Osteoblast (primary cell): ENCODE measurements at regions not wholly inside any gene's neighbourhood (a gene's known extent, or its start where the extent isn't known, plus 50 kb on each side); places are given as distances from the start of the nearest gene placed in this dataset.
A peak's percentile ranks its signal among the peaks of the same experiment; 100 is the strongest.

Source experiments
- DNase-seq: peaks from one replicate; pipeline ENCODE4 v3.0.0; 2011; ENCODE audit warnings: low spot score, mixed read lengths; ENCODE audit not compliant: insufficient read length; ENCODE audit errors: missing footprints
- H2AFZ ChIP-seq: 2 replicates; pipeline ENCODE4 v1.6.0; 2011; ENCODE audit warnings: mild to moderate bottlenecking, low read length
- H3K27ac ChIP-seq: 2 replicates; pipeline ENCODE4 v1.5.1; 2011; ENCODE audit warnings: mild to moderate bottlenecking, low read depth, low read length, moderate library complexity
- H3K27me3 ChIP-seq: 2 replicates; pipeline ENCODE4 v1.6.0; 2012; ENCODE audit warnings: mild to moderate bottlenecking, control low read depth, inconsistent platforms, low read length, moderate library complexity; ENCODE audit not compliant: insufficient read depth
- H3K36me3 ChIP-seq: 2 replicates; pipeline ENCODE4 v1.5.1; 2011; ENCODE audit warnings: mild to moderate bottlenecking, low read length, control low read depth, moderate library complexity; ENCODE audit not compliant: insufficient read depth
- H3K4me1 ChIP-seq: 2 replicates; pipeline ENCODE4 v1.5.1; 2011; ENCODE audit warnings: mild to moderate bottlenecking, low read length, control low read depth, moderate library complexity; ENCODE audit not compliant: insufficient read depth
- H3K4me2 ChIP-seq: 2 replicates; pipeline ENCODE4 v1.6.0; 2011; ENCODE audit warnings: mild to moderate bottlenecking, low read length; ENCODE audit not compliant: insufficient read depth
- H3K4me3 ChIP-seq: fragments of 200-600 bp; sonication (generic); 3 replicates; pipeline ENCODE4 v1.5.1; 2012; ENCODE audit warnings: mild to moderate bottlenecking, low read length, inconsistent platforms; ENCODE audit not compliant: insufficient read depth
- H3K79me2 ChIP-seq: 2 replicates; pipeline ENCODE4 v1.6.0; 2012; ENCODE audit warnings: mild to moderate bottlenecking, low read length, control low read depth, inconsistent platforms; ENCODE audit not compliant: insufficient read depth
- H3K9me3 ChIP-seq: 2 replicates; pipeline ENCODE4 v1.5.1; 2011; ENCODE audit warnings: low read depth, low read length, control low read depth
- H4K20me1 ChIP-seq: 2 replicates; pipeline ENCODE4 v1.6.0; 2012; ENCODE audit warnings: mild to moderate bottlenecking, low read length, control low read depth; ENCODE audit not compliant: insufficient read depth
- TF ChIP-seq, protein P1 (sequence below): IDR thresholded peaks from 2 replicates; pipeline ENCODE4 v1.5.1; 2011; ENCODE audit warnings: mild to moderate bottlenecking, low read depth, low read length, moderate library complexity; ENCODE audit errors: extremely low read depth

DNA sequence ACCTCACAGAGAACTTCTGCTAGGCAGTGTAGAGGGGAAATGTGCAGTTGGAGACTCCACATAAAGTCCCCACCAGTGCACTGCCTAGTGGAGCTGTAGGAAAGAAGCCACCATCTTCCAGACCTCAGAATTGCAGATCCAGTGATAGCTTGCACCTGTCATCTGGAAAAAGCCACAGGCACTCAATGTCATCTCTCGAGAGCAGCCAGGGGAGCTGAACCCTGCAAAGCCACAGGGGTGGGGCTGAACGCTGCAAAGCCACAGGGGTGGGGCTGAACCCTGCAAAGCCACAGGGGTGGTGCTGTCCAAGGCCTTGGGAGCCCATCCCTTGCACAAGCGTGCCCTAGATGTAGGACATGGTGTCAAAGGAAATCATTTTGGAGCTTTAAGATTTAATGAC, 1226.3 kb downstream of the PCDH7 start:
- Histone ChIP-seq H3K27ac (no peak overlapping the region), H3K79me2 (no peaks in the 10 kb centered on the region), H3K4me1 (no peaks in the 10 kb centered on the region), H2AFZ (no peak overlapping the region), H4K20me1 (no peaks in the 10 kb centered on the region), H3K36me3 (no peaks in the 10 kb centered on the region), H3K9me3 (no peaks in the 10 kb centered on the region), H3K27me3 (no peaks in the 10 kb centered on the region), H3K4me3 (no peak overlapping the region), H3K4me2 (no peak overlapping the region)
- TF ChIP-seq, protein P1, sequence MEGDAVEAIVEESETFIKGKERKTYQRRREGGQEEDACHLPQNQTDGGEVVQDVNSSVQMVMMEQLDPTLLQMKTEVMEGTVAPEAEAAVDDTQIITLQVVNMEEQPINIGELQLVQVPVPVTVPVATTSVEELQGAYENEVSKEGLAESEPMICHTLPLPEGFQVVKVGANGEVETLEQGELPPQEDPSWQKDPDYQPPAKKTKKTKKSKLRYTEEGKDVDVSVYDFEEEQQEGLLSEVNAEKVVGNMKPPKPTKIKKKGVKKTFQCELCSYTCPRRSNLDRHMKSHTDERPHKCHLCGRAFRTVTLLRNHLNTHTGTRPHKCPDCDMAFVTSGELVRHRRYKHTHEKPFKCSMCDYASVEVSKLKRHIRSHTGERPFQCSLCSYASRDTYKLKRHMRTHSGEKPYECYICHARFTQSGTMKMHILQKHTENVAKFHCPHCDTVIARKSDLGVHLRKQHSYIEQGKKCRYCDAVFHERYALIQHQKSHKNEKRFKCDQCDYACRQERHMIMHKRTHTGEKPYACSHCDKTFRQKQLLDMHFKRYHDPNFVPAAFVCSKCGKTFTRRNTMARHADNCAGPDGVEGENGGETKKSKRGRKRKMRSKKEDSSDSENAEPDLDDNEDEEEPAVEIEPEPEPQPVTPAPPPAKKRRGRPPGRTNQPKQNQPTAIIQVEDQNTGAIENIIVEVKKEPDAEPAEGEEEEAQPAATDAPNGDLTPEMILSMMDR: no peak
- DNase-seq: no peak

DNA sequence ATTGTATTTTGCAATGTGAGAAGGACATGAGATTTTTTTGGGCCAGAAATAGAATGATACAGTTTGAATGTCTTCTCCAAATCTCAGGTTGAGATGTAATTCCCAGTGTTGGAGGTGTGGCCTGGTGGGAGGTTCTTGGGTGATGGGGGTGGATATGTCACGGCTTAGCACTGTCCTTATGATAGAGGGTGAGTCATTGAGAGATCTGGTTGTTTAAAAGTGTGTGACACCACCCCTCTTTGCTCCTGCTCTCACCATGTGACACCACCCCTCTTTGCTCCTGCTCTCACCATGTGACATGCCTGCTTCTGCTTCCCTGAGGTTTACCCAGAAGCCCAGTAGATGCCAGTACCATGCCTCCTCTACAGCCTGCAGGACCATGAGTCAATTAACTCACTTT, 1226.9 kb downstream of the PCDH7 start:
- Histone ChIP-seq H3K4me1 (no peaks in the 10 kb centered on the region), H3K27ac (no peak overlapping the region), H3K9me3 (no peaks in the 10 kb centered on the region), H3K79me2 (no peaks in the 10 kb centered on the region), H3K4me3 (no peak overlapping the region), H3K36me3 (no peaks in the 10 kb centered on the region), H3K4me2 (no peak overlapping the region), H2AFZ (no peak overlapping the region), H3K27me3 (no peaks in the 10 kb centered on the region), H4K20me1 (no peaks in the 10 kb centered on the region)
- TF ChIP-seq, protein P1: no peak
- peak; percentile 4 for DNase-seq

DNA sequence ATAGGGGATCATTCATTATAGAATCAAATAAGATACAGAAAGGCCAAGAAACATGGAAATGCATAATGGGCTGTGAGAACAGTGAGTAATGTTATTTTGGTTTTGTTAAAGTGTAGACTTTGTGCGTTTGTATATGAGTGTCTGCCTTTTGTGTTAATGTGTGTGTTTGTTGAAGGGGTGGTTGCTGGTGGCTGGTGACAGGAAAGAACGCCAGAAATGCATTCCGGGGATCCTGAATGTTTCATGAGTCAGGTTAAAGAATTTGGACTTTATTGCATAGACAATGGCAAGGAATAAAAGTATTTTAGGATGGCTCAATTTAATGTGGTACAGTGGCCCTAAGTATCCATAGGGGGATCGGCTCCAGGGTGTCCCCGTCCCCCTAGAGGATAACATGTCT, 1228.9 kb downstream of the PCDH7 start:
- Histone ChIP-seq H4K20me1 (no peaks in the 10 kb centered on the region), H3K27me3 (no peaks in the 10 kb centered on the region), H3K4me3 (no peak overlapping the region), H3K27ac (no peak overlapping the region), H3K4me2 (no peak overlapping the region), H3K4me1 (no peaks in the 10 kb centered on the region), H3K9me3 (no peaks in the 10 kb centered on the region), H3K79me2 (no peaks in the 10 kb centered on the region), H3K36me3 (no peaks in the 10 kb centered on the region), H2AFZ (no peak overlapping the region)
- TF ChIP-seq, protein P1: no peak
- DNase-seq: no peak

DNA sequence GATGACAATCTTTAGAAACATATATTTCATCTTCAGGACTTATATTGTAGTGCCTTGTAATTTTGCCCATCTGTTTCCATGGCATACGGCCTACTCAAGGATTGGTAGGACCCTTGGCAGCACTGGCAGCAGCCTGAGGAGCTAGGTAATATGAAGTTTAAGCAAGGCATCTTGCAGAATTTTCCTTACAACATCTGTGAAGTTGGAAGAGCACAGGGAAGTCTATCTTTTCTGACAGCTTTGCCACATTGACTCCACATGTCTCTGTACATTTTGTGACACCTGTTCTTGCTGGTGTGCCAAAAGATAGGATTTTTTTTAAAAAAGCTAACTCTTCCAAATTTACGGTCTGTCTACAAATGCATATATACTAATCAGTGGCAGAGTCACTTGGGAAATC, 1235.2 kb downstream of the PCDH7 start:
- Histone ChIP-seq H3K79me2 (no peaks in the 10 kb centered on the region), H4K20me1 (no peaks in the 10 kb centered on the region), H3K9me3 (no peaks in the 10 kb centered on the region), H3K36me3 (no peaks in the 10 kb centered on the region), H3K27me3 (no peaks in the 10 kb centered on the region), H3K27ac (no peak overlapping the region), H2AFZ (no peak overlapping the region), H3K4me3 (no peak overlapping the region), H3K4me1 (no peaks in the 10 kb centered on the region), H3K4me2 (no peak overlapping the region)
- no peak for DNase-seq
- TF ChIP-seq, protein P1: no peak
